HEK293T (cell line): ENCODE measurements at regions not wholly inside any gene's neighbourhood (a gene's known extent, or its start where the extent isn't known, plus 50 kb on each side); places are given as distances from the start of the nearest gene placed in this dataset.

Source experiments
- FOXA1 ChIP-seq: fragments of 450-650 bp; IDR thresholded peaks from 2 replicates; pipeline ENCODE4 v1.6.1; 2016; ENCODE audit warnings: mild to moderate bottlenecking
- FOXK2 ChIP-seq: fragments of 450-650 bp; IDR thresholded peaks from 2 replicates; pipeline ENCODE4 v1.6.1; 2016; ENCODE audit warnings: mild to moderate bottlenecking
- FOXM1 ChIP-seq: fragments of 450-650 bp; IDR thresholded peaks from 2 replicates; pipeline ENCODE4 v1.6.1; 2017; ENCODE audit warnings: mild to moderate bottlenecking, borderline replicate concordance
- L3MBTL2 ChIP-seq: fragments of 450-650 bp; conservative IDR thresholded peaks from 2 replicates; pipeline ENCODE4 v1.6.1; 2016; ENCODE audit warnings: mild to moderate bottlenecking
- LEF1 ChIP-seq: fragments of 450-650 bp; IDR thresholded peaks from 2 replicates; pipeline ENCODE4 v1.6.1; 2017; ENCODE audit warnings: mild to moderate bottlenecking, borderline replicate concordance

DNA sequence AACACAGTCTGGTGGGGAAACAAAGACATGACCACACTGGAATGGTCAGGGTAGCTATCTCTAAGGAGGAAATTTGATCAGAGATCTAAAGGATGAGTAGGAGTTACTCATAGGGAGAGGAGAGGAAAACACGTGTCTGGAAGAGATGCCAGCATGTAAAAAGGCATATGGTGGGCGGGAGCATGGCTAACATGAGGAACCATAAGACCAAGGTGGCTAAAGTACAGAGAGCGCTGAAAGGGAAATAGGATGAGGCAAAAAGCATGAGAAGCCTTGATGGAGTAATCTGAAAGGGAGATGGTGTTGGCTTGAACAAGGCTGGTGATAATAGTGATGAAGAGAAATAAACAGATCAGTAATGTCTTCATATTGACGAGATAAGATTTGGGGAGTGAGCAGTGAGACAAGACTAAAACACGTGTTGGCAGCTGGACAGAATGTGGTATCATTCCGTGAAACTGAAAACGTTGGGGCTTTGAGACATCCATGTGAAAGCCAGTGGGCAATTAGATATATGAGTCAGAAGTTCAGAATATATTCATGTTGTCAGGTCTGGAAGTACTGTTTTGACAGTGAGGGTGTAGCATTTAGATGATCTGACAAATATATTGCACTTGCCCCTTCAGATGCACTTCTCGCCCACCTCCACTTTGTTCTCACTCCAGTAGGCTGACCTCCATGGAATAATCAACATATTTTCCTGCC is 209.1 kb upstream of the KCNN2 start:
- no peak for TF ChIP-seq FOXA1
- no peak for TF ChIP-seq L3MBTL2
- TF ChIP-seq LEF1 = no peak
- TF ChIP-seq FOXK2 = no peak
- no peak for TF ChIP-seq FOXM1
